IMR-90 (cell line): ENCODE measurements at regions not wholly inside any gene's neighbourhood (a gene's known extent, or its start where the extent isn't known, plus 50 kb on each side); places are given as distances from the start of the nearest gene placed in this dataset.

ENCODE experiments used
- ATAC-seq: fragments of 200-7000 bp; cut with Tn5 transposase; 2 replicates; pipeline ENCODE4 v1.9.1; 2020; ENCODE audit warnings: low read depth, mild to moderate bottlenecking, moderate library complexity
- BruUV-seq: library from RNA; stranded (reverse); fragments of 400-500 nt; replicated peaks from 2 replicates; lab custom pipeline; 2021; lab: Mats Ljungman, UMichigan
- CTCF ChIA-PET: fragments of 300-600 bp; formaldehyde crosslinking; extraction: SDS; loops from one replicate; lab custom pipeline; 2021; ENCODE audit warnings: antibody characterized with exemption; lab: Yijun Ruan, JAX
- POLR2A ChIA-PET: fragments of 300-600 bp; sonication (Branson Sonifier 250); formaldehyde crosslinking; loops from one replicate; lab custom pipeline; 2022; ENCODE audit warnings: antibody characterized with exemption; ENCODE audit not compliant: unreplicated experiment; lab: Charles Lee
- DNase-seq: peaks from one replicate; pipeline ENCODE4 v3.0.0; 2013
- H2AFZ ChIP-seq: replicated peaks from 2 replicates; pipeline ENCODE3; 2013; ENCODE audit warnings: low read length, mild to moderate bottlenecking; ENCODE audit not compliant: poor library complexity
- H2AK5ac ChIP-seq: 2 replicates; pipeline ENCODE4 v1.6.1; 2013; ENCODE audit warnings: low read depth, low read length, inconsistent platforms
- H2AK9ac ChIP-seq: replicated peaks from 2 replicates; pipeline ENCODE3; 2013; ENCODE audit warnings: mild to moderate bottlenecking, low read depth, low read length, moderate library complexity; ENCODE audit not compliant: poor library complexity
- H2BK120ac ChIP-seq: 2 replicates; pipeline ENCODE4 v1.6.1; 2013; ENCODE audit warnings: low read depth, low read length, inconsistent platforms
- H2BK15ac ChIP-seq: 3 replicates; pipeline ENCODE4 v1.6.1; 2013; ENCODE audit warnings: low read depth, low read length, inconsistent platforms
- H2BK20ac ChIP-seq: 2 replicates; pipeline ENCODE4 v1.6.1; 2013; ENCODE audit warnings: low read depth, mild to moderate bottlenecking, inconsistent platforms, low read length, moderate library complexity
- H2BK5ac ChIP-seq: 2 replicates; pipeline ENCODE4 v1.6.1; 2013; ENCODE audit warnings: mild to moderate bottlenecking, low read depth, low read length, inconsistent platforms; ENCODE audit not compliant: poor library complexity, severe bottlenecking
- H3K14ac ChIP-seq: replicated peaks from 2 replicates; pipeline ENCODE4 v1.6.1; 2013; ENCODE audit warnings: low read depth, low read length, inconsistent platforms
- H3K18ac ChIP-seq: 2 replicates; pipeline ENCODE4 v1.6.1; 2013; ENCODE audit warnings: low read depth, low read length, control low read depth
- H3K23ac ChIP-seq: 2 replicates; pipeline ENCODE4 v1.6.1; 2013; ENCODE audit warnings: low read depth, low read length, inconsistent platforms
- H3K27ac ChIP-seq: 2 replicates; pipeline ENCODE4 v1.5.1; 2013; ENCODE audit warnings: mild to moderate bottlenecking, control low read depth, low read length; ENCODE audit not compliant: insufficient read depth
- H3K27me3 ChIP-seq: 2 replicates; pipeline ENCODE4 v1.6.1; 2013; ENCODE audit warnings: low read length; ENCODE audit not compliant: control insufficient read depth, insufficient read depth
- H3K36me3 ChIP-seq: 2 replicates; pipeline ENCODE4 v1.6.1; 2013; ENCODE audit warnings: low read length, mixed read lengths; ENCODE audit not compliant: control insufficient read depth, insufficient read depth
- H3K4ac ChIP-seq: 2 replicates; pipeline ENCODE4 v1.6.1; 2013; ENCODE audit warnings: low read depth, low read length, inconsistent platforms
- H3K4me1 ChIP-seq: 2 replicates; pipeline ENCODE4 v1.6.1; 2013; ENCODE audit warnings: low read length, mixed read lengths; ENCODE audit not compliant: control insufficient read depth, insufficient read depth
- H3K4me2 ChIP-seq: 2 replicates; pipeline ENCODE4 v1.6.1; 2013; ENCODE audit warnings: low read depth, mild to moderate bottlenecking, control low read depth, low read length, moderate library complexity
- H3K4me3 ChIP-seq: 2 replicates; pipeline ENCODE4 v1.5.1; 2013; ENCODE audit warnings: low read depth, mild to moderate bottlenecking, control low read depth, low read length, moderate library complexity; ENCODE audit not compliant: insufficient read depth
- H3K56ac ChIP-seq: 2 replicates; pipeline ENCODE4 v1.6.1; 2013; ENCODE audit warnings: low read length, inconsistent platforms; ENCODE audit not compliant: insufficient read depth; ENCODE audit errors: extremely low read depth
- H3K79me1 ChIP-seq, 2 experiments: 2 replicates each; pipeline ENCODE4 v1.6.1; 2013; ENCODE audit warnings: low read length in 2 of 2, inconsistent platforms in 1 of 2, low read depth in 1 of 2
- H3K9ac ChIP-seq: 2 replicates; pipeline ENCODE4 v1.6.1; 2013; ENCODE audit warnings: low read depth, low read length, control low read depth
- H3K9me1 ChIP-seq: 2 replicates; pipeline ENCODE4 v1.6.1; 2013; ENCODE audit warnings: low read length, inconsistent platforms; ENCODE audit not compliant: insufficient read depth
- H3K9me3 ChIP-seq: 2 replicates; pipeline ENCODE4 v1.6.1; 2013; ENCODE audit warnings: low read length; ENCODE audit not compliant: control insufficient read depth, insufficient read depth
- H4K20me1 ChIP-seq: 2 replicates; pipeline ENCODE4 v1.6.1; 2013; ENCODE audit warnings: low read length, inconsistent platforms; ENCODE audit not compliant: insufficient read depth
- H4K5ac ChIP-seq: 2 replicates; pipeline ENCODE4 v1.6.1; 2013; ENCODE audit warnings: mild to moderate bottlenecking, low read depth, low read length, control low read depth
- H4K8ac ChIP-seq, 2 experiments: 2 replicates each; pipeline ENCODE4 v1.6.1; 2013; ENCODE audit warnings: low read depth in 2 of 2, low read length in 2 of 2, control low read depth in 1 of 2, inconsistent platforms in 1 of 2
- H4K91ac ChIP-seq: 2 replicates; pipeline ENCODE4 v1.6.1; 2013; ENCODE audit warnings: low read depth, low read length, inconsistent platforms; ENCODE audit not compliant: insufficient read depth
- BHLHE40 ChIP-seq: fragments of 150-350 bp; IDR thresholded peaks from 2 replicates; pipeline ENCODE4 v1.6.1; 2016; ENCODE audit warnings: mild to moderate bottlenecking, low read depth, low read length
- CEBPB ChIP-seq: IDR thresholded peaks from 2 replicates; pipeline ENCODE4 v1.6.1; 2012; ENCODE audit warnings: low read depth, low read length, improper control_type of control experiment
- CHD1 ChIP-seq: IDR thresholded peaks from 2 replicates; pipeline ENCODE4 v1.6.1; 2012; ENCODE audit warnings: low read depth, low read length, improper control_type of control experiment
- CTCF ChIP-seq: conservative IDR thresholded peaks from 2 replicates; pipeline ENCODE4 v1.5.1; 2012; ENCODE audit warnings: mild to moderate bottlenecking, low read depth, low read length, improper control_type of control experiment
- FOS ChIP-seq: fragments of 150-350 bp; IDR thresholded peaks from 2 replicates; pipeline ENCODE4 v1.6.1; 2016; ENCODE audit warnings: low read depth, low read length
- MAFK ChIP-seq: IDR thresholded peaks from 2 replicates; pipeline ENCODE4 v1.6.1; 2012; ENCODE audit warnings: low read depth, low read length, improper control_type of control experiment
- MAZ ChIP-seq: IDR thresholded peaks from 2 replicates; pipeline ENCODE4 v1.6.1; 2012; ENCODE audit warnings: low read depth, mild to moderate bottlenecking, low read length, improper control_type of control experiment, moderate library complexity, borderline replicate concordance
- MXI1 ChIP-seq: IDR thresholded peaks from 2 replicates; pipeline ENCODE4 v1.6.1; 2012; ENCODE audit warnings: low read depth, mild to moderate bottlenecking, low read length, moderate library complexity, borderline replicate concordance
- NFE2L2 ChIP-seq: fragments of 150-350 bp; IDR thresholded peaks from 2 replicates; pipeline ENCODE4 v1.6.1; 2016; ENCODE audit warnings: low read depth, mild to moderate bottlenecking, low read length
- POLR2A ChIP-seq: IDR thresholded peaks from 2 replicates; pipeline ENCODE4 v1.6.1; 2012; ENCODE audit warnings: mild to moderate bottlenecking, low read depth, low read length
- RAD21 ChIP-seq: IDR thresholded peaks from 2 replicates; pipeline ENCODE4 v1.6.1; 2012; ENCODE audit warnings: low read length, improper control_type of control experiment
- RCOR1 ChIP-seq: IDR thresholded peaks from 2 replicates; pipeline ENCODE4 v1.6.1; 2012; ENCODE audit warnings: mild to moderate bottlenecking, low read length, improper control_type of control experiment; ENCODE audit not compliant: insufficient replicate concordance
- RFX5 ChIP-seq: IDR thresholded peaks from 2 replicates; pipeline ENCODE4 v1.8.0; 2012; ENCODE audit warnings: low read depth, mild to moderate bottlenecking, low read length, moderate library complexity
- SMC3 ChIP-seq: fragments of 150-350 bp; IDR thresholded peaks from 2 replicates; pipeline ENCODE4 v1.6.1; 2016; ENCODE audit warnings: low read depth, mild to moderate bottlenecking, antibody characterized with exemption, low read length, moderate library complexity
- USF2 ChIP-seq: fragments of 150-350 bp; IDR thresholded peaks from 2 replicates; pipeline ENCODE4 v1.6.1; 2017; ENCODE audit warnings: mild to moderate bottlenecking, antibody characterized with exemption, low read length, low read depth
- WGBS, 2 experiments: methylation state at CpG; one replicate each; pipeline versions ENCODE4 v1.1.5 to v1.1.7; 2013; ENCODE audit warnings: missing lambda C conversion rate in 2 of 2; ENCODE audit not compliant: insufficient read length in 1 of 2; ENCODE audit errors: extremely low coverage in 2 of 2; 5-methylcytosine and 5-hydroxymethylcytosine counted together
- dilution Hi-C: fragments of 300-500 bp; cut with HindIII; formaldehyde crosslinking; loops from one replicate; pipeline ENCODE4 v1.14.3; 2018; ENCODE audit warnings: low sequenced_read_pairs; ENCODE audit not compliant: unreplicated experiment
- in situ Hi-C: fragments of 300-500 bp; cut with MboI; formaldehyde crosslinking; loops from 3 replicates; pipeline ENCODE4 v1.14.3; 2019; ENCODE audit warnings: low sequenced_read_pairs, inconsistent platforms, mixed read lengths
- intact Hi-C: fragments of 100-400 bp; cut with micrococcal nuclease; formaldehyde crosslinking; loops from 2 replicates; pipeline ENCODE4 v1.10.0; 2022
- TF ChIP-seq, protein P1 (sequence below): fragments of 150-350 bp; IDR thresholded peaks from 2 replicates; pipeline ENCODE4 v1.6.1; 2016; ENCODE audit warnings: low read depth, mild to moderate bottlenecking, low read length, moderate library complexity, borderline replicate concordance

GRCh38 chr3:106877627-106878026, 499.6 kb upstream of the CCDC54 start:
- Histone ChIP-seq H2BK5ac (no peak overlapping the region), H3K56ac (no peak overlapping the region), H3K23ac (no peak overlapping the region), H3K14ac (no peak overlapping the region), H3K4me1 (no peaks in the 10 kb centered on the region), H4K20me1 (no peaks in the 10 kb centered on the region), H3K36me3 (no peaks in the 10 kb centered on the region), H2BK15ac (no peak overlapping the region), H4K5ac (no peak overlapping the region), H3K79me1 (no peaks in the 10 kb centered on the region), H2BK120ac (no peak overlapping the region), H2BK20ac (no peak overlapping the region), H3K4ac (no peak overlapping the region), H3K9me1 (no peaks in the 10 kb centered on the region), H2AK5ac (no peak overlapping the region), H2AFZ (no peak overlapping the region), H4K8ac (no peak overlapping the region), H3K4me2 (no peak overlapping the region), H3K18ac (no peak overlapping the region), H3K27me3 (no peaks in the 10 kb centered on the region), H3K27ac (no peak overlapping the region), H3K9ac (no peak overlapping the region), H2AK9ac (no peak overlapping the region), H3K9me3 (no peaks in the 10 kb centered on the region), H3K4me3 (no peak overlapping the region), H4K91ac (no peak overlapping the region)
- ChIA-PET POLR2A (interaction anchor here (0.6 kb wide), 1 partner anchor 291 kb away, joined by 3 read pairs; no protein-coding TSS in a partner anchor), CTCF (no interaction called here)
- intact Hi-C loops (no loop called here), in situ Hi-C loops (no loop called here), dilution Hi-C loops (no loop called here)
- ATAC-seq, result no peak
- no peak for DNase-seq
- WGBS, 2 experiments, result no CpG with 5 or more reads among the region's 1 CpG
- TF ChIP-seq SMC3 (no peak), CTCF (no peak), POLR2A (no peak), RFX5 (no peak), MAFK (no peak), MXI1 (no peak), USF2 (no peak), CEBPB (no peak), CHD1 (no peak), BHLHE40 (no peak), RCOR1 (no peak), RAD21 (no peak), FOS (no peak), MAZ (no peak), NFE2L2 (no peak)
- TF ChIP-seq, protein P1, sequence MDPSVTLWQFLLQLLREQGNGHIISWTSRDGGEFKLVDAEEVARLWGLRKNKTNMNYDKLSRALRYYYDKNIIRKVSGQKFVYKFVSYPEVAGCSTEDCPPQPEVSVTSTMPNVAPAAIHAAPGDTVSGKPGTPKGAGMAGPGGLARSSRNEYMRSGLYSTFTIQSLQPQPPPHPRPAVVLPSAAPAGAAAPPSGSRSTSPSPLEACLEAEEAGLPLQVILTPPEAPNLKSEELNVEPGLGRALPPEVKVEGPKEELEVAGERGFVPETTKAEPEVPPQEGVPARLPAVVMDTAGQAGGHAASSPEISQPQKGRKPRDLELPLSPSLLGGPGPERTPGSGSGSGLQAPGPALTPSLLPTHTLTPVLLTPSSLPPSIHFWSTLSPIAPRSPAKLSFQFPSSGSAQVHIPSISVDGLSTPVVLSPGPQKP, result no peak
- no TSS peak for BruUV-seq
